Liver (tissue), 8 donors: ENCODE measurements at regions not wholly inside any gene's neighbourhood (a gene's known extent, or its start where the extent isn't known, plus 50 kb on each side); places are given as distances from the start of the nearest gene placed in this dataset.

ENCODE experiments used
- DNase-seq: peaks from one replicate; pipeline ENCODE4 v3.0.0-alpha.2; 2017; ENCODE audit warnings: low spot score
- H3K27ac ChIP-seq, 2 donors: one replicate each; pipeline ENCODE4 v1.7.0; 2013; ENCODE audit warnings: inconsistent platforms in 2 of 2, low read length in 2 of 2, control low read depth in 1 of 2, low read depth in 1 of 2, mild to moderate bottlenecking in 1 of 2
- H3K27me3 ChIP-seq, 4 donors: one replicate each; pipeline versions ENCODE4 v1.6.1 to v1.7.0; 2013; ENCODE audit warnings: low read length in 3 of 4, inconsistent platforms in 1 of 4, mild to moderate bottlenecking in 1 of 4, moderate library complexity in 1 of 4; ENCODE audit not compliant: control insufficient read depth in 4 of 4, insufficient read depth in 4 of 4
- H3K36me3 ChIP-seq, 4 donors: one replicate each; pipeline versions ENCODE4 v1.6.1 to v1.7.0; 2013; ENCODE audit warnings: low read length in 3 of 4, mild to moderate bottlenecking in 3 of 4, low read depth in 1 of 4, moderate library complexity in 1 of 4; ENCODE audit not compliant: control insufficient read depth in 4 of 4, insufficient read depth in 3 of 4
- H3K4me1 ChIP-seq, 4 donors: one replicate each; pipeline versions ENCODE4 v1.6.1 to v1.7.0; 2013; ENCODE audit warnings: low read length in 3 of 4, mild to moderate bottlenecking in 3 of 4, moderate library complexity in 1 of 4; ENCODE audit not compliant: control insufficient read depth in 4 of 4, insufficient read depth in 4 of 4
- H3K4me3 ChIP-seq, 3 donors: one replicate each; pipeline versions ENCODE4 v1.6.1 to v1.7.0; 2013; ENCODE audit warnings: low read length in 3 of 3, control low read depth in 1 of 3, low read depth in 1 of 3, mild to moderate bottlenecking in 1 of 3
- H3K9ac ChIP-seq, 2 donors: one replicate each; pipeline ENCODE4 v1.7.0; 2013; ENCODE audit warnings: low read length in 2 of 2, mild to moderate bottlenecking in 2 of 2, moderate library complexity in 2 of 2, control low read depth in 1 of 2, low read depth in 1 of 2
- H3K9me3 ChIP-seq, 4 donors: one replicate each; pipeline versions ENCODE4 v1.6.1 to v1.7.0; 2013; ENCODE audit warnings: low read length in 3 of 4; ENCODE audit not compliant: control insufficient read depth in 4 of 4
- ATF3 ChIP-seq: IDR thresholded peaks from 2 replicates; pipeline ENCODE4 v1.6.1; 2016; ENCODE audit warnings: antibody characterized with exemption
- CTCF ChIP-seq: fragments of 150-350 bp; IDR thresholded peaks from 2 replicates; pipeline ENCODE4 v1.5.1; 2017; ENCODE audit warnings: improper control_type of control experiment, low read depth, low read length; ENCODE audit not compliant: missing input control
- EGR1 ChIP-seq, 2 donors: IDR thresholded peaks; 2 replicates each; pipeline ENCODE4 v1.6.1; 2016 to 2018; ENCODE audit warnings: antibody characterized with exemption in 2 of 2, low read depth in 2 of 2
- FOXA1 ChIP-seq: IDR thresholded peaks from 2 replicates; pipeline ENCODE4 v1.6.1; 2016; ENCODE audit warnings: antibody characterized with exemption
- FOXA2 ChIP-seq: IDR thresholded peaks from 2 replicates; pipeline ENCODE4 v1.6.1; 2016; ENCODE audit warnings: antibody characterized with exemption
- HNF4A ChIP-seq, 2 donors: conservative IDR thresholded peaks; 2 replicates each; pipeline ENCODE4 v1.6.1; 2016; ENCODE audit warnings: antibody characterized with exemption in 2 of 2, mild to moderate bottlenecking in 2 of 2
- HNF4G ChIP-seq: IDR thresholded peaks from 2 replicates; pipeline ENCODE4 v1.6.1; 2016; ENCODE audit warnings: antibody characterized with exemption
- JUND ChIP-seq, 2 donors: IDR thresholded peaks; 2 replicates each; pipeline ENCODE4 v1.6.1; 2016; ENCODE audit warnings: antibody characterized with exemption in 2 of 2
- MAX ChIP-seq: IDR thresholded peaks from 2 replicates; pipeline ENCODE4 v1.6.1; 2016; ENCODE audit warnings: antibody characterized with exemption
- NR2F2 ChIP-seq: IDR thresholded peaks from 2 replicates; pipeline ENCODE4 v1.6.1; 2016; ENCODE audit warnings: antibody characterized with exemption
- RAD21 ChIP-seq, 2 donors: IDR thresholded peaks; 2 replicates each; pipeline ENCODE4 v1.6.1; 2016; ENCODE audit warnings: antibody characterized with exemption in 2 of 2, mild to moderate bottlenecking in 2 of 2
- REST ChIP-seq: IDR thresholded peaks from 2 replicates; pipeline ENCODE4 v1.6.1; 2016; ENCODE audit warnings: antibody characterized with exemption, mild to moderate bottlenecking
- RXRA ChIP-seq, 2 donors: IDR thresholded peaks; 2 replicates each; pipeline ENCODE4 v1.6.1; 2017 to 2018; ENCODE audit warnings: antibody characterized with exemption in 2 of 2, mild to moderate bottlenecking in 1 of 2
- SP1 ChIP-seq: IDR thresholded peaks from 2 replicates; pipeline ENCODE4 v1.6.1; 2018; ENCODE audit warnings: antibody characterized with exemption, mild to moderate bottlenecking
- TAF1 ChIP-seq: conservative IDR thresholded peaks from 2 replicates; pipeline ENCODE4 v1.6.1; 2016; ENCODE audit warnings: antibody characterized with exemption, mild to moderate bottlenecking
- YY1 ChIP-seq: IDR thresholded peaks from 2 replicates; pipeline ENCODE4 v1.6.1; 2016; ENCODE audit warnings: antibody characterized with exemption, mild to moderate bottlenecking
- WGBS: extraction: QIAGEN DNeasy Blood & Tissue Kit; methylation state at CpG from one replicate; pipeline ENCODE4 v1.1.7; 2013; 5-methylcytosine and 5-hydroxymethylcytosine counted together
- TF ChIP-seq, protein P1 (sequence below): IDR thresholded peaks from 2 replicates; pipeline ENCODE4 v1.6.1; 2016; ENCODE audit warnings: antibody characterized with exemption
- donor health status: healthy.
- donor health status: healthy.
- donor health status: healthy.
- donor health status: healthy.
- donor health status: healthy.

DNA sequence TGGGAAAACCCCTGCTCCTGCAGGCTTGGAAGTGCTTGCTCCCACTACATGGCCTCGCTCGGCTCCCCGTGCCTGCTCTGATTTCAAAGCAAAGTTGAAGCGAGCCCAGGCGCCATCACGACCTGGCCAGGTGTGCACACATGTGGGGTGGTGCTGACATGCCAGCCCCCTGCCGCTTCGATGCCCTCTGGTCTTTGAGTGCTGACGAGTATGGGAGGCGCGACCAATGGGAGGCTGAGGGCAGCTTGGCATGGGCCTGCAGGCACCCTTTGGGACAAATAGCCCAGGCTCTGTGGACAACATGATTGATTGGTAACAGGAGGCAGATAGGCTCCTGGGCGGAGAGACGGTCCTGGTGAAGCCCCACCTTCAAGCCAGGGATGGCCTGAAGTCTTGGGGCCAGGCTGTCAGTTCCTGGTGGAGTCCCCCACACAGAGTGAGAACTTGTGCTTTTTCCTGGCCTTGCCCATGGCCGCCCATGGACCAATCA, 252.4 kb upstream of the SEMA3A start:
- Histone ChIP-seq H3K27ac (no peak overlapping the region), H3K9ac (no peak overlapping the region), H3K36me3 (no peaks in the 10 kb centered on the region), H3K4me3 (no peak overlapping the region), H3K27me3 (no peaks in the 10 kb centered on the region), H3K9me3 (no peaks in the 10 kb centered on the region), H3K4me1 (no peaks in the 10 kb centered on the region)
- no peak for DNase-seq
- 92% methylated on average over 14 of the region's 14 CpGs for WGBS
- TF ChIP-seq TAF1 (no peak), FOXA2 (no peak), SP1 (no peak), MAX (no peak), CTCF (no peak), JUND (IDR thresholded peaks at IDR 0.05) (no peak), YY1 (no peak), HNF4A (conservative IDR thresholded peaks at IDR 0.05) (no peak), RXRA (IDR thresholded peaks at IDR 0.05) (no peak), ATF3 (no peak), REST (no peak), RAD21 (IDR thresholded peaks at IDR 0.05) (no peak), FOXA1 (no peak)
- TF ChIP-seq, protein P1, sequence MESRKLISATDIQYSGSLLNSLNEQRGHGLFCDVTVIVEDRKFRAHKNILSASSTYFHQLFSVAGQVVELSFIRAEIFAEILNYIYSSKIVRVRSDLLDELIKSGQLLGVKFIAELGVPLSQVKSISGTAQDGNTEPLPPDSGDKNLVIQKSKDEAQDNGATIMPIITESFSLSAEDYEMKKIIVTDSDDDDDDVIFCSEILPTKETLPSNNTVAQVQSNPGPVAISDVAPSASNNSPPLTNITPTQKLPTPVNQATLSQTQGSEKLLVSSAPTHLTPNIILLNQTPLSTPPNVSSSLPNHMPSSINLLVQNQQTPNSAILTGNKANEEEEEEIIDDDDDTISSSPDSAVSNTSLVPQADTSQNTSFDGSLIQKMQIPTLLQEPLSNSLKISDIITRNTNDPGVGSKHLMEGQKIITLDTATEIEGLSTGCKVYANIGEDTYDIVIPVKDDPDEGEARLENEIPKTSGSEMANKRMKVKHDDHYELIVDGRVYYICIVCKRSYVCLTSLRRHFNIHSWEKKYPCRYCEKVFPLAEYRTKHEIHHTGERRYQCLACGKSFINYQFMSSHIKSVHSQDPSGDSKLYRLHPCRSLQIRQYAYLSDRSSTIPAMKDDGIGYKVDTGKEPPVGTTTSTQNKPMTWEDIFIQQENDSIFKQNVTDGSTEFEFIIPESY, result no peak

- DNase-seq, result no peak
- H3K4me1 ChIP-seq, result no peaks in the 10 kb centered on the region
- WGBS, result 74% methylated on average over 5 of the region's 5 CpGs
- H3K4me3 ChIP-seq, result no peak overlapping the region
- H3K27ac ChIP-seq, result no peak overlapping the region
- H3K27me3 ChIP-seq, result no peaks in the 10 kb centered on the region
- no peak overlapping the region for H3K9ac ChIP-seq
- H3K9me3 ChIP-seq, result no peaks in the 10 kb centered on the region
- no peak for TF ChIP-seq EGR1 (IDR thresholded peaks at IDR 0.05; ENCODE audit: low read depth in 2 of 2)
- no peak for TF ChIP-seq CTCF
- no peak for TF ChIP-seq YY1
- no peak for TF ChIP-seq NR2F2
- no peak for TF ChIP-seq HNF4G
- TF ChIP-seq TAF1, result no peak
- no peaks in the 10 kb centered on the region for H3K36me3 ChIP-seq
Measured at GRCh38 chr7:84425702-84426259, 231.2 kb upstream of the SEMA3A start.
